ENCODE measurements at regions not wholly inside any gene's neighbourhood (a gene's known extent, or its start where the extent isn't known, plus 50 kb on each side); places are given as distances from the start of the nearest gene placed in this dataset.

GRCh38 chr18:57902721-57903120 lies 99.6 kb upstream of the ATP8B1 start:
- Histone ChIP-seq H2BK20ac (ENCODE audit: low read depth, low read length, poor library complexity, severe bottlenecking) (no peak overlapping the region), H3K14ac (ENCODE audit: insufficient read depth, low read length) (no peak overlapping the region), H2BK12ac (ENCODE audit: insufficient read length, low read depth, low read length) (no peak overlapping the region), H3K9me3 (ENCODE audit: control insufficient read depth, low read depth, low read length) (no peaks in the 10 kb centered on the region), H2BK120ac (ENCODE audit: low read depth, low read length, poor library complexity, severe bottlenecking) (no peak overlapping the region), H3K56ac (ENCODE audit: insufficient read length, low read depth, low read length) (no peak overlapping the region), H3K4ac (ENCODE audit: low read depth, low read length) (no peak overlapping the region), H3K9ac (ENCODE audit: extremely low read depth, insufficient read length, low read length) (no peak overlapping the region), H2AFZ (ENCODE audit: low read length) (no peak overlapping the region), H3K23ac (ENCODE audit: insufficient read length, low read depth, low read length) (no peak overlapping the region), H2AK5ac (ENCODE audit: insufficient read length, low read length) (no peak overlapping the region), H2BK5ac (ENCODE audit: insufficient read length, low read length) (no peak overlapping the region), H3K4me1 (ENCODE audit: insufficient read depth, low read length) (no peaks in the 10 kb centered on the region; the same call in 1 of the 2 replicates), H3K79me2 (ENCODE audit: insufficient read depth, low read length) (no peaks in the 10 kb centered on the region), H3K23me2 (ENCODE audit: insufficient read length, low read depth, low read length, poor library complexity, severe bottlenecking) (no peaks in the 10 kb centered on the region), H4K5ac (ENCODE audit: insufficient read length, low read depth, low read length) (no peak overlapping the region), H3T11ph (ENCODE audit: low read length) (no peak overlapping the region), H2BK15ac (ENCODE audit: low read depth, low read length) (no peak overlapping the region), H3K4me2 (ENCODE audit: insufficient read depth, insufficient read length, low read length) (no peak overlapping the region), H3K27me3 (ENCODE audit: insufficient read depth, low read length) (no peaks in the 10 kb centered on the region), H4K91ac (ENCODE audit: insufficient read length, low read depth, low read length) (no peak overlapping the region), H3K27ac (ENCODE audit: insufficient read length, low read depth, low read length) (no peak overlapping the region), H3K79me1 (ENCODE audit: insufficient read depth, low read depth, low read length, poor library complexity, severe bottlenecking) (no peaks in the 10 kb centered on the region), H4K20me1 (ENCODE audit: control insufficient read depth, insufficient read depth, insufficient read length) (no peaks in the 10 kb centered on the region), H3K18ac (ENCODE audit: insufficient read length, low read depth, low read length) (no peak overlapping the region), H4K8ac (replicated peaks; ENCODE audit: insufficient read length, low read depth, low read length) (no peak overlapping the region)
- DNase-seq = no peak
- Mint-ChIP-seq H3K4me3 (no peak overlapping the region), H3K9me3 (no peaks in the 10 kb centered on the region), H3K27ac (peak overlapping the region in 1 of 3 experiments; percentile 55; a peak in 1 of 7 replicates), H3K4me1 (peaks cover 11 to 14% of the 10 kb centered on the region in 2 experiments), H3K36me3 (ENCODE audit: insufficient read depth in 1 of 3, low read depth in 3 of 3) (no peaks in the 10 kb centered on the region), H3K27me3 (ENCODE audit: low read depth) (peaks cover 3% of the 10 kb centered on the region; the same call in 1 of the 2 replicates)
- no CpG with 5 or more reads among the region's 1 CpG for WGBS (ENCODE audit: extremely low coverage, insufficient read length, low lambda C conversion rate)
- TF ChIP-seq CTCF (conservative IDR thresholded peaks at IDR 0.05) = no peak

Measured in H9 (cell line).